Gastrocnemius medialis (tissue), 4 donors: ENCODE measurements at regions not wholly inside any gene's neighbourhood (a gene's known extent, or its start where the extent isn't known, plus 50 kb on each side); places are given as distances from the start of the nearest gene placed in this dataset.

Source experiments
- ATAC-seq, 2 donors: fragments of 150-250 bp; one replicate each; pipeline ENCODE4 v1.9.1; 2016
- DNase-seq, 2 donors: peaks; one replicate each; pipeline ENCODE4 v3.0.0-alpha.2; 2019
- H3K27ac ChIP-seq, 4 donors: fragments of 200-600 bp; sonication (generic); 1 replicate in 1 of 4; 2 replicates in 3 of 4; pipeline ENCODE4 v1.5.1; 2016 to 2018; ENCODE audit warnings: mild to moderate bottlenecking in 2 of 4, moderate library complexity in 1 of 4
- H3K27me3 ChIP-seq, 3 donors: fragments of 200-600 bp; sonication (generic) in 2 of 3; 1 replicate in 1 of 3; 2 replicates in 2 of 3; pipeline versions ENCODE4 v1.5.1 to v1.6.0; 2016 to 2019; ENCODE audit warnings: mild to moderate bottlenecking in 1 of 3, moderate library complexity in 1 of 3
- H3K36me3 ChIP-seq, 2 donors: fragments of 200-600 bp; sonication (generic) in 1 of 2; one replicate each; pipeline ENCODE4 v1.5.1; 2017 to 2018
- H3K4me1 ChIP-seq, 2 donors: fragments of 200-600 bp; sonication (generic) in 1 of 2; one replicate each; pipeline ENCODE4 v1.5.1; 2016 to 2017; ENCODE audit warnings: mild to moderate bottlenecking in 2 of 2
- H3K4me3 ChIP-seq, 4 donors: fragments of 200-600 bp; sonication (generic) in 3 of 4; 1 replicate in 1 of 4; 2 replicates in 3 of 4; pipeline ENCODE4 v1.5.1; 2016 to 2019; ENCODE audit warnings: mild to moderate bottlenecking in 2 of 4
- H3K9me3 ChIP-seq, 3 donors: fragments of 200-600 bp; sonication (generic) in 2 of 3; 1 replicate in 1 of 3; 2 replicates in 2 of 3; pipeline ENCODE4 v1.5.1; 2016 to 2019
- CTCF ChIP-seq, 5 experiments: fragments of 450-650 bp in 3 of 5; fragments of 200-600 bp in 2 of 5; sonication (generic) in 2 of 5; IDR thresholded peaks in 4 of 5; conservative IDR thresholded peaks in 1 of 5; 1 replicate in 4 of 5; 2 replicates in 1 of 5; pipeline ENCODE4 v1.5.1; 2016 to 2019; ENCODE audit warnings: antibody characterized with exemption in 5 of 5, mild to moderate bottlenecking in 3 of 5, moderate library complexity in 3 of 5
- POLR2A ChIP-seq, 2 donors: fragments of 450-650 bp; IDR thresholded peaks; one replicate each; pipeline ENCODE4 v1.6.1; 2017; ENCODE audit warnings: antibody characterized with exemption in 2 of 2, mild to moderate bottlenecking in 2 of 2, moderate library complexity in 2 of 2
- in situ Hi-C, 4 donors: fragments of 200-750 bp; cut with MboI; loops; one replicate each; pipeline versions ENCODE4 v1.15.0 to v1.8.0; 2017; ENCODE audit warnings: low sequenced_read_pairs in 4 of 4
- intact Hi-C: fragments of 100-400 bp; cut with DNase I; formaldehyde crosslinking; loops from one replicate; pipeline ENCODE4 v1.15.1; 2023; ENCODE audit warnings: low total_unique reads

- intact Hi-C loops (no loop called here), in situ Hi-C loops (loop anchor here in 2 of 4 donors (10.0 kb wide), 1 partner anchor 254 kb away; no protein-coding TSS in a partner anchor)
- Histone ChIP-seq H3K9me3 (no peaks in the 10 kb centered on the region), H3K4me3 (no peak overlapping the region), H3K27ac (no peak overlapping the region), H3K27me3 (no peaks in the 10 kb centered on the region), H3K4me1 (peaks cover 0 to 6% of the 10 kb centered on the region in 2 donors), H3K36me3 (no peaks in the 10 kb centered on the region)
- TF ChIP-seq POLR2A (IDR thresholded peaks at IDR 0.05) (no peak), CTCF (IDR thresholded peaks at IDR 0.05 in 4 of 5, conservative IDR thresholded peaks at IDR 0.05 in 1 of 5) (no peak)
- DNase-seq = no peak
- ATAC-seq = no peak
Measured at GRCh38 chr6:154920495-154921200, 74.5 kb upstream of the TIAM2 start.

- no peak for ATAC-seq
- Histone ChIP-seq H3K4me3 (no peak overlapping the region), H3K27ac (no peak overlapping the region), H3K4me1 (peaks cover 0 to 6% of the 10 kb centered on the region in 2 donors), H3K36me3 (no peaks in the 10 kb centered on the region), H3K9me3 (no peaks in the 10 kb centered on the region), H3K27me3 (no peaks in the 10 kb centered on the region)
- TF ChIP-seq POLR2A (IDR thresholded peaks at IDR 0.05) = no peak
- no peak for TF ChIP-seq CTCF (IDR thresholded peaks at IDR 0.05 in 4 of 5, conservative IDR thresholded peaks at IDR 0.05 in 1 of 5)
- in situ Hi-C loops = loop anchor here in 2 of 4 donors (10.0 kb wide), 1 partner anchor 253 kb away; no protein-coding TSS in a partner anchor
- intact Hi-C loops = no loop called here
- no peak for DNase-seq
Measured at GRCh38 chr6:154921482-154921881, 73.6 kb upstream of the TIAM2 start.

GRCh38 chr6:154923199-154923869 lies 71.8 kb upstream of the TIAM2 start:
- intact Hi-C loops (no loop called here), in situ Hi-C loops (loop anchor here in 2 of 4 donors (10.0 kb wide), 1 partner anchor 251 kb away; no protein-coding TSS in a partner anchor)
- TF ChIP-seq CTCF (IDR thresholded peaks at IDR 0.05 in 4 of 5, conservative IDR thresholded peaks at IDR 0.05 in 1 of 5) = no peak
- no peak for TF ChIP-seq POLR2A (IDR thresholded peaks at IDR 0.05)
- no peak for DNase-seq
- Histone ChIP-seq H3K36me3 (no peaks in the 10 kb centered on the region), H3K27me3 (no peaks in the 10 kb centered on the region), H3K27ac (no peak overlapping the region), H3K4me3 (no peak overlapping the region), H3K4me1 (peaks cover 0 to 6% of the 10 kb centered on the region in 2 donors), H3K9me3 (no peaks in the 10 kb centered on the region)
- ATAC-seq = no peak

GRCh38 chr6:154925130-154925529 lies 70.0 kb upstream of the TIAM2 start:
- no peak for DNase-seq
- no peak for ATAC-seq
- no peak overlapping the region for H3K27ac ChIP-seq
- intact Hi-C loops (no loop called here), in situ Hi-C loops (loop anchor here in 2 of 4 donors (10.0 kb wide), 1 partner anchor 250 kb away; no protein-coding TSS in a partner anchor)
- H3K27me3 ChIP-seq = no peaks in the 10 kb centered on the region
- H3K9me3 ChIP-seq = no peaks in the 10 kb centered on the region
- H3K4me1 ChIP-seq = peaks cover 0 to 6% of the 10 kb centered on the region in 2 donors
- TF ChIP-seq CTCF (IDR thresholded peaks at IDR 0.05 in 4 of 5, conservative IDR thresholded peaks at IDR 0.05 in 1 of 5) (no peak), POLR2A (IDR thresholded peaks at IDR 0.05) (no peak)
- H3K4me3 ChIP-seq = no peak overlapping the region
- no peaks in the 10 kb centered on the region for H3K36me3 ChIP-seq
